A549 (cell line): ENCODE measurements at regions not wholly inside any gene's neighbourhood (a gene's known extent, or its start where the extent isn't known, plus 50 kb on each side); places are given as distances from the start of the nearest gene placed in this dataset.

Experiments
- CEBPB ChIP-seq, 2 experiments: fragments of >200 bp in 1 of 2; sonication (Bioruptor Twin) in 1 of 2; formaldehyde crosslinking in 1 of 2; IDR thresholded peaks; 2 replicates each; pipeline ENCODE4 v1.6.1; 2012 to 2016
- CTCF ChIP-seq: fragments of >200 bp; sonication (Bioruptor Twin); formaldehyde crosslinking; IDR thresholded peaks from 3 replicates; pipeline ENCODE4 v1.5.1; 2016
- EP300 ChIP-seq, 2 experiments: fragments of >200 bp; sonication (Bioruptor Twin); formaldehyde crosslinking; IDR thresholded peaks; 2 replicates in 1 of 2; 3 replicates in 1 of 2; pipeline ENCODE4 v1.6.1; 2016 to 2017
- ESRRA ChIP-seq: fragments of 150-350 bp; IDR thresholded peaks from 2 replicates; pipeline ENCODE4 v1.6.1; 2014; ENCODE audit warnings: mild to moderate bottlenecking, low read length, borderline replicate concordance
- JUN ChIP-seq, 2 experiments: fragments of >200 bp; sonication (Bioruptor Twin); formaldehyde crosslinking; IDR thresholded peaks; 2 replicates in 1 of 2; 3 replicates in 1 of 2; pipeline ENCODE4 v1.6.1; 2016 to 2017
- NFE2L2 ChIP-seq: fragments of 150-350 bp; conservative IDR thresholded peaks from 2 replicates; pipeline ENCODE4 v1.6.1; 2014; ENCODE audit warnings: low read length
- PHF8 ChIP-seq: fragments of 200-600 bp; sonication (generic); IDR thresholded peaks from 2 replicates; pipeline ENCODE4 v1.6.1; 2016; ENCODE audit warnings: low read depth, mild to moderate bottlenecking, antibody characterized with exemption, moderate library complexity, borderline replicate concordance
- POLR2A ChIP-seq: IDR thresholded peaks from 2 replicates; pipeline ENCODE4 v1.6.1; 2012; ENCODE audit warnings: mild to moderate bottlenecking, low read length
- RARB ChIP-seq: fragments of 250-450 bp; sonication (Bioruptor Pico); IDR thresholded peaks from 2 replicates; pipeline ENCODE4 v1.8.0; 2021; ENCODE audit warnings: mild to moderate bottlenecking, moderate library complexity
- RNF2 ChIP-seq: fragments of 200-600 bp; sonication (generic); IDR thresholded peaks from 2 replicates; pipeline ENCODE4 v1.6.1; 2016; ENCODE audit warnings: low read depth, mild to moderate bottlenecking, antibody characterized with exemption, moderate library complexity, borderline replicate concordance
- ZC3H11A ChIP-seq: fragments of 450-650 bp; IDR thresholded peaks from 2 replicates; pipeline ENCODE4 v1.6.1; 2014; ENCODE audit warnings: antibody characterized with exemption, mild to moderate bottlenecking
- TF ChIP-seq, protein P1 (sequence below): fragments of >200 bp; sonication (Bioruptor Twin); formaldehyde crosslinking; IDR thresholded peaks from 3 replicates; pipeline ENCODE4 v1.6.1; 2016
- TF ChIP-seq, protein P2 (sequence below): IDR thresholded peaks from 2 replicates; pipeline ENCODE4 v1.6.1; 2012

- TF ChIP-seq NFE2L2 (no peak), CTCF (no peak), RNF2 (no peak), PHF8 (no peak), JUN (IDR thresholded peaks at IDR 0.05) (no peak), ZC3H11A (no peak), POLR2A (no peak), CEBPB (IDR thresholded peaks at IDR 0.05) (no peak), EP300 (IDR thresholded peaks at IDR 0.05) (no peak), RARB (CRISPR knock-in tag) (no peak), ESRRA (no peak)
- TF ChIP-seq, protein P1, sequence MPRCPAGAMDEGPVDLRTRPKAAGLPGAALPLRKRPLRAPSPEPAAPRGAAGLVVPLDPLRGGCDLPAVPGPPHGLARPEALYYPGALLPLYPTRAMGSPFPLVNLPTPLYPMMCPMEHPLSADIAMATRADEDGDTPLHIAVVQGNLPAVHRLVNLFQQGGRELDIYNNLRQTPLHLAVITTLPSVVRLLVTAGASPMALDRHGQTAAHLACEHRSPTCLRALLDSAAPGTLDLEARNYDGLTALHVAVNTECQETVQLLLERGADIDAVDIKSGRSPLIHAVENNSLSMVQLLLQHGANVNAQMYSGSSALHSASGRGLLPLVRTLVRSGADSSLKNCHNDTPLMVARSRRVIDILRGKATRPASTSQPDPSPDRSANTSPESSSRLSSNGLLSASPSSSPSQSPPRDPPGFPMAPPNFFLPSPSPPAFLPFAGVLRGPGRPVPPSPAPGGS = no peak
- TF ChIP-seq, protein P2, sequence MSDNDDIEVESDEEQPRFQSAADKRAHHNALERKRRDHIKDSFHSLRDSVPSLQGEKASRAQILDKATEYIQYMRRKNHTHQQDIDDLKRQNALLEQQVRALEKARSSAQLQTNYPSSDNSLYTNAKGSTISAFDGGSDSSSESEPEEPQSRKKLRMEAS = no peak
Measured at GRCh38 chr10:33557313-33557712, 222.8 kb upstream of the NRP1 start.
